ENCODE measurements at regions not wholly inside any gene's neighbourhood (a gene's known extent, or its start where the extent isn't known, plus 50 kb on each side); places are given as distances from the start of the nearest gene placed in this dataset.

GRCh38 chr4:12926189-12927066 lies 557.7 kb downstream of the RAB28 start:
- TF ChIP-seq CTCF (conservative IDR thresholded peaks at IDR 0.05; ENCODE audit: low read depth in 2 of 2): no peak
- TF ChIP-seq REST (IDR thresholded peaks at IDR 0.05; ENCODE audit: unreplicated experiment): no peak
- no peak for TF ChIP-seq CREB1 (CRISPR knock-in tag; IDR thresholded peaks at IDR 0.05; ENCODE audit: low read depth)
- TF ChIP-seq POLR2AphosphoS5 (IDR thresholded peaks at IDR 0.05; ENCODE audit: low read depth): no peak
- no peak for TF ChIP-seq EZH2phosphoT487 (IDR thresholded peaks at IDR 0.05; ENCODE audit: unreplicated experiment)
- no peak for TF ChIP-seq ETS1 (IDR thresholded peaks at IDR 0.05)
- TF ChIP-seq EZH2 (IDR thresholded peaks at IDR 0.05; ENCODE audit: low read depth, unreplicated experiment): no peak
- no peak for TF ChIP-seq ZNF331 (CRISPR knock-in tag; IDR thresholded peaks at IDR 0.05; ENCODE audit: low read depth)
